ENCODE measurements at regions not wholly inside any gene's neighbourhood (a gene's known extent, or its start where the extent isn't known, plus 50 kb on each side); places are given as distances from the start of the nearest gene placed in this dataset.

GRCh38 chr4:54915276-54915675 lies 210.1 kb downstream of the KDR start:
- TF ChIP-seq CTCF (IDR thresholded peaks at IDR 0.05; ENCODE audit: insufficient read depth, low read length, poor library complexity, severe bottlenecking) (no peak), EZH2phosphoT487 (conservative IDR thresholded peaks at IDR 0.05; ENCODE audit: low read length) (no peak)

Data from SU-DHL-6 (cell line).